Lower lobe of right lung (tissue), 2 donors: ENCODE measurements at regions not wholly inside any gene's neighbourhood (a gene's known extent, or its start where the extent isn't known, plus 50 kb on each side); places are given as distances from the start of the nearest gene placed in this dataset.

Experiments used
- ATAC-seq, 2 donors: fragments of 200-7000 bp; cut with Tn5 transposase; one replicate each; pipeline ENCODE4 v1.9.1; 2020 to 2022; ENCODE audit warnings: mild to moderate bottlenecking in 2 of 2, moderate library complexity in 2 of 2
- DNase-seq: peaks from one replicate; pipeline ENCODE4 v3.0.0-alpha.2; 2020
- H3K27ac ChIP-seq: fragments of 200-600 bp; one replicate; pipeline ENCODE4 v1.8.0; 2022
- H3K27me3 ChIP-seq: fragments of 200-600 bp; one replicate; pipeline ENCODE4 v1.8.0; 2022; ENCODE audit warnings: low read depth
- H3K36me3 ChIP-seq: fragments of 200-600 bp; one replicate; pipeline ENCODE4 v1.8.0; 2022; ENCODE audit warnings: mild to moderate bottlenecking
- H3K4me1 ChIP-seq: fragments of 200-600 bp; one replicate; pipeline ENCODE4 v1.8.0; 2022
- H3K4me3 ChIP-seq: fragments of 200-600 bp; one replicate; pipeline ENCODE4 v1.8.0; 2022; ENCODE audit warnings: mild to moderate bottlenecking
- H3K9me3 ChIP-seq: fragments of 200-600 bp; one replicate; pipeline ENCODE4 v1.8.0; 2022
- intact Hi-C: fragments of 100-400 bp; cut with DNase I; formaldehyde crosslinking; loops from one replicate; pipeline ENCODE4 v1.11.0; 2022
- TF ChIP-seq, protein P1 (sequence below): fragments of 200-600 bp; IDR thresholded peaks from one replicate; pipeline ENCODE4 v1.8.0; 2022; ENCODE audit warnings: antibody characterized with exemption, mild to moderate bottlenecking
- donor health status: DM: no; HTN: yes; CAD: no; lungs with severe emphysema.

DNA sequence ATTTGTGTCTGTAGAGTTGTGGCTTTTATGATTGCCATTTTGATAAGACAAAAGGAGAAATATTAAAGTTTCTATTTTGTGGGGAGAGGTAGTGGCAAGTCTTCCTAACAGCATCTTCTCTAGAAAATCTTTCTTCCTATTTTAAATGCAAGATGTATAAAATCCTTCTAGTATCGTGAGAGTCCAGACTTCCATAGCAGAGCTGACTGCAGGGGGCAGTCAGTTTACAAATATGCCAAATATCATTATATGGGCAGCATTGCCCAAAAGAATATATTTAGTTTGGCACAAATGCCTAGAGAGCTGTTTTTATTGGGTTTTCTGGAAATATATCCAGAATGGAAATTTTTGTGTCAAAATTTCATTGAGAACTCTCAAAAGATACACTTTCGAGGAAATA lies 82.1 kb upstream of the ALDH1A1 start:
- H3K27ac ChIP-seq, result no peak overlapping the region
- no peaks in the 10 kb centered on the region for H3K36me3 ChIP-seq
- H3K4me1 ChIP-seq, result no peaks in the 10 kb centered on the region
- no peak for ATAC-seq
- H3K27me3 ChIP-seq, result no peaks in the 10 kb centered on the region
- DNase-seq, result no peak
- H3K4me3 ChIP-seq, result no peak overlapping the region
- intact Hi-C loops, result no loop called here
- no peaks in the 10 kb centered on the region for H3K9me3 ChIP-seq
- TF ChIP-seq, protein P1, sequence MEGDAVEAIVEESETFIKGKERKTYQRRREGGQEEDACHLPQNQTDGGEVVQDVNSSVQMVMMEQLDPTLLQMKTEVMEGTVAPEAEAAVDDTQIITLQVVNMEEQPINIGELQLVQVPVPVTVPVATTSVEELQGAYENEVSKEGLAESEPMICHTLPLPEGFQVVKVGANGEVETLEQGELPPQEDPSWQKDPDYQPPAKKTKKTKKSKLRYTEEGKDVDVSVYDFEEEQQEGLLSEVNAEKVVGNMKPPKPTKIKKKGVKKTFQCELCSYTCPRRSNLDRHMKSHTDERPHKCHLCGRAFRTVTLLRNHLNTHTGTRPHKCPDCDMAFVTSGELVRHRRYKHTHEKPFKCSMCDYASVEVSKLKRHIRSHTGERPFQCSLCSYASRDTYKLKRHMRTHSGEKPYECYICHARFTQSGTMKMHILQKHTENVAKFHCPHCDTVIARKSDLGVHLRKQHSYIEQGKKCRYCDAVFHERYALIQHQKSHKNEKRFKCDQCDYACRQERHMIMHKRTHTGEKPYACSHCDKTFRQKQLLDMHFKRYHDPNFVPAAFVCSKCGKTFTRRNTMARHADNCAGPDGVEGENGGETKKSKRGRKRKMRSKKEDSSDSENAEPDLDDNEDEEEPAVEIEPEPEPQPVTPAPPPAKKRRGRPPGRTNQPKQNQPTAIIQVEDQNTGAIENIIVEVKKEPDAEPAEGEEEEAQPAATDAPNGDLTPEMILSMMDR, result no peak

DNA sequence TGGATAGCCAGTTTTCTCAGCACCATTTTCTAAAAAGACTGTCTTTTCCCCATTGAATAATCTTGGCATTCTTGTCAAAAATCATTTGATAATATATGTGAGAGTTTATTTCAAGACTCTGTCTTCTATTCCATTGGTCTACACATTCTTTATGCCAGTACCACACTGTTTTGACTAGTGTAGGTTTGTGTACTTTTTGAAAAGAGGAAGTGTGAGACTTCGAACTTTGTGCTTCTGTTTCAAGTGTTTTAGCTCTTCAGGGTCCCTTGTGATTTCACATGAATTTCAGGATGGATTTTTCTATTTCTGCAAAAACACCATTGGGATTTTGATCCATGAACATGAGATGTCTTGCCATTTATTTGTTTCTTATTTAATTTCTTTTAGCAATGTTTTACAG lies 78.5 kb upstream of the ALDH1A1 start:
- Histone ChIP-seq H3K4me3 (no peak overlapping the region), H3K9me3 (no peaks in the 10 kb centered on the region), H3K4me1 (no peaks in the 10 kb centered on the region), H3K36me3 (no peaks in the 10 kb centered on the region), H3K27me3 (no peaks in the 10 kb centered on the region), H3K27ac (no peak overlapping the region)
- TF ChIP-seq, protein P1, result no peak
- DNase-seq (no peak), ATAC-seq (no peak)
- intact Hi-C loops, result no loop called here

DNA sequence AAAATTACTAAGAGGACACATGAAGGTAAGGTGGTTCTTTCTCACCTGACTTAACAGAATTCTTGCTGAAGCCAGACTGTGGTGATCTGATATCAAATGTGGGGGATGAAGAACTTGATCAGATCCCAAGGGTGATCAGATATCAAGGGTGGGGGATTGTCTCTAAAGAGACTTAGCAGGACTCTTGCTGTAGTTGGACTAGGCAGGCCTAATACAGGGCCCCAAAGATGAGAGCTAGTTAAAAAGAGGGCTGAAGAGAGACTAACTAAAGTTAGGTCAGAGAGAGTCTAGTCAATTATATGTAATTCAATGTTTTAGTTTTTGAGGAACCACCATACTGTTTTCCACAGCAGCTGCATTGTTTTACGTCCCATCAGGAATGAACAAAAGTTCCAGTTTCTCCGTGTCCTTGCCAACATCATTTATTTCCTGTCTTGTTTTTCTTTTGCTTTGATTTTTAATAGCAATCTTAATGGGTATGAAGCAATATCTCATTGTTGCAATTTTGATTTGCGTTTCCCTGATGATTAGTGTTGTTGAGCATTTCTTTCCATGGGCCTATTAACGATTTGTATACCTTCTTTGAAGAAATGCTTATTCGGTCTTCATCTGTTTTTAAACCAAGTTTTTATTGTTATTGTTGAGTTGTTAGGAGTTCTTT lies 77.6 kb upstream of the ALDH1A1 start:
- Histone ChIP-seq H3K27ac (no peak overlapping the region), H3K9me3 (no peaks in the 10 kb centered on the region), H3K4me1 (no peaks in the 10 kb centered on the region), H3K27me3 (no peaks in the 10 kb centered on the region), H3K36me3 (no peaks in the 10 kb centered on the region), H3K4me3 (no peak overlapping the region)
- TF ChIP-seq, protein P1, result no peak
- DNase-seq (no peak), ATAC-seq (no peak)
- intact Hi-C loops, result no loop called here

DNA sequence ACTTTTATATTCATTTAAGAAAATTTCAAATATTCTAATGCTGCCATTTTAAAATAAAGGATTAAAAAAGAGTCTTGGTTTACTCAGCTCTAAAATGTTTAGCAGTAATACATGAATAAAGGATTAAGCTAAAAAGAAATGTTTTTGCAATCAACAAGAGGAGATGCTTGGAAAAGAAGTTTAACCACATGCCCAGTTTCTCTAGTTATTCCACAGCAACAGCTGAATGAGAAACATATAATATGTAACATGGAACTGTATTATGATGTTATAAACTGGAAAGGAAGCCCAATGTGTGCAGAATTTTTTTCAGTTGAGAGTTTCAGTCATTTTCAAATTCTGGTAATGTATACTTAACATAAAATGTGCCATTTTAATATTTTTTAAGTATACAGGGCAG lies 76.5 kb upstream of the ALDH1A1 start:
- ATAC-seq (no peak), DNase-seq (no peak)
- H3K27ac ChIP-seq, result no peak overlapping the region
- no peak overlapping the region for H3K4me3 ChIP-seq
- no peaks in the 10 kb centered on the region for H3K4me1 ChIP-seq
- TF ChIP-seq, protein P1, result no peak
- intact Hi-C loops, result no loop called here
- no peaks in the 10 kb centered on the region for H3K27me3 ChIP-seq
- no peaks in the 10 kb centered on the region for H3K9me3 ChIP-seq
- H3K36me3 ChIP-seq, result no peaks in the 10 kb centered on the region

DNA sequence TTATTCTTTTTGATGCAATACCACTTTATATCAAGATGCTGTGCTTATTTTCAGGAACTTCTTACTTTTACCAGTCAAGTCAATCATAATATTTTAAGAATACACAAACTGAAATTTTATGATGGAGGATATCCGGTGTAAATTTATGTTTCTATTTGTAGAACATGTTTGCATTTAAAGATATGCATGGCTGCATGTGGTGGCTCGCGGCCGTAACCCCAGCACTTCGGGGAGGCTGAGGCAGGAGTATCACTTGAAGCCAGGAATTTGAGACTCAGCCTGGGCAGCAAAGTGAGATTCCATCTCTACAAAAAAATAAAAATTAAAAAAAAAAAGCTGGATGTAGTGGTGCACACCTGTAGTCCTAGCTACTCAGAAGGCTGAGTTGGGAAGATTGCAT lies 73.5 kb upstream of the ALDH1A1 start:
- Histone ChIP-seq H3K27ac (no peak overlapping the region), H3K4me1 (peaks cover 5% of the 10 kb centered on the region), H3K36me3 (no peaks in the 10 kb centered on the region), H3K4me3 (no peak overlapping the region), H3K27me3 (no peaks in the 10 kb centered on the region), H3K9me3 (no peaks in the 10 kb centered on the region)
- no peak for DNase-seq
- intact Hi-C loops, result no loop called here
- no peak for ATAC-seq
- TF ChIP-seq, protein P1, result no peak
